Superior temporal gyrus (tissue), 1 donor: ENCODE measurements at regions not wholly inside any gene's neighbourhood (a gene's known extent, or its start where the extent isn't known, plus 50 kb on each side); places are given as distances from the start of the nearest gene placed in this dataset.

Experiments
- DNase-seq: peaks from one replicate; pipeline ENCODE4 v3.0.0-alpha.2; 2016; ENCODE audit errors: extremely low spot score

GRCh38 chr18:24885276-24885675 is 424.8 kb downstream of the HRH4 start:
- DNase-seq: no peak

DNA sequence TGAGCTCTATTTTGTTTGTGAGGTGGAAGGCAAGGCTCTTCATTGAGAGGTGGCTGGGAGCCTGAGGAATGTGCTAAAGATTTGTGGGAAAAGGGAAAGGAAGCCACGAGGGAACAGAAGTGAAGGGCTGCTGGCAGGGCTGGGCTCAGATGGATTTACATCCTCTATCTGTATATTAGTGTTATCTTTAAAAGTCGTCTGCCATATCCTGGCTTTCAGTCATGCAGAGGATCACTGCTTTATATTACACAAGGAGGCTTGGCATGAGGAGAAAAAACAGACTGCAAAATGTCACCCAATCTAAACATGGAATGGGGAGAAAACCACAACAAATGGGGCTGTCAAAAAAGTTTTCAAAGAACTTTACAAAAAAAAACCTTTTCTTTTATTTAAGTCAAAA is 434.4 kb downstream of the HRH4 start:
- no peak for DNase-seq

GRCh38 chr18:24897461-24897860 is 437.0 kb downstream of the HRH4 start:
- DNase-seq: no peak

GRCh38 chr18:24910221-24910620 is 441.7 kb downstream of the ZNF521 start:
- no peak for DNase-seq

DNA sequence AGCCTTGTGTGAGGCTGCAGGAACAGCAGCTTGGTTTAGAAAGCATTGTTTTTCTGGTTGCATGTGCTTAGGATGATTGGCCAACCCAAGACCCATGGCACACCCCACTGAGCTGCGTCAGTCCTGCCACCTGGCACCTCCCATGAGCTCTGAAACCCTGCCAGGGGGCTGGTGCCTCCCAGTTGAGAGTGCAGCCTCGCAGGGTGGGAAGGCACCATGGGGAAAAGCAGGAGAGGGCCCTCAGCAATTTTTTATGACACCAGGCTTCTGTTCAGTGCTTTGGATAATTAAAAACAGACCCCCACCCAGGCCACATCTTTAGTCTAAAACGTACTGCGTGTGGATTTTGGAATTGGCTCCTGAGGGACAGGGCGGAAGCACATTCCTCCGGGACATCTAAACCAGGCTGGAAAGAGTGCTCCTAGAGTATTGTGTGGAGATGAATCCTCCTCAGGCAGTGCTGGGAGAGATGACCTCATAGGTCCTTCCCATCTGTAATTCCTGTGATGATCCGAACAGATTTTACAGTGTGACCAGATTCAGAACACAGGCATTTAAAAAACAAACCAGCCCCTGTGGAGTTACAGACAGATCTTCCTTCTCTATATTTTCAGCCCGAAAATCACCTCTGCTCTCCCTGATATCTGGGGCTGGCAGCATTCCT is 438.3 kb downstream of the ZNF521 start:
- DNase-seq: no peak

GRCh38 chr18:24914171-24914525 is 437.8 kb downstream of the ZNF521 start:
- no peak for DNase-seq

DNA sequence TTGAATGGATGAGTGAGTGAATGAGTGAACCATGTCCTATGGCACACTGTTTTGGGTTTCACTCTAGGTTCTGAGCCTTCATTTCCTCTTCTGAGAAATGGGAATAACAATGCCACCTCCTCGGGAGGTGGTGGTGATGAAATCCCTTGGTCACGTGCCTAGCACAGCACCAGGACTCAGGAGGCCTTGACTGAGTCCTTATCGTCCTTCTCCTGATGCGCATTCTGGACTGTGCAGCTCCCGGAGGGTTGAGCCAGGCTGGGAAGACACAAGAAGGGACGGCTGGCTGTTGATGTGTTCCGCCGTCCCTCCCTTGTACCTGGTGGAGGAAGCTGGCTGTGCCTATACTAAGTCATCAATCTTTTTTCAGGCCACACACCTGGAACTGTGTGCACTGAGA is 437.3 kb downstream of the ZNF521 start:
- no peak for DNase-seq

GRCh38 chr18:24915547-24915946 is 436.4 kb downstream of the ZNF521 start:
- DNase-seq: no peak

- no peak for DNase-seq
Measured at GRCh38 chr18:24917767-24918166, 434.2 kb downstream of the ZNF521 start.

GRCh38 chr18:24918257-24918656 is 433.7 kb downstream of the ZNF521 start:
- DNase-seq: no peak

DNA sequence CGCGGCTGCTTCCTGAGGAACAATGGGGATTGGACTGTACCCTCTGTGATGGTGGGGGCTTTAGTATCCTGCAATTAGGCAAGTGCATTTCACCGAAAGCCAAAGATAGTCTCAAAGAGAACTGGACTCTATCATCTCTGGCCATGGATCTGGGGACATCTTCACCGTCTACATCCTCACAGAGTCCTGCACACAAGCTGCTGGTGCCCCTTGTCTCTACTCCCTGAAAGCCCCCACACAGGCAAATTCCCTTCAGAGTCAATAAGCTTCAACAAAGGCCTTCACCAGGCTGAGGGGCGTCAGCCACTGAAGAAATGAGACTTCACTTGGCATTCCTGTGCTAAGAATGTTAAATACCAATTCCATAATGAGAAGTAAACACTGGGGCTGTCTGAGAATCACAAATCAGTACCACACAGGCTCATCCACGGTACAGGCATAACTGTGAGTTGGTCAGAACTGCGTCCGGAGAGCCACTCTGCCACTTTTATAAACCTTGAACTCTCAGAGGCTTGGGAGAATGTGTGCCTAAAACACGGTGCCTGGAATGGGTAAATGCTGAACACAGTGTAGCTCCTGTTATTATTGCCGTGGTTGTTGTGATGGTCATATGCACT is 432.7 kb downstream of the ZNF521 start:
- no peak for DNase-seq

GRCh38 chr18:24922491-24922890 is 429.5 kb downstream of the ZNF521 start:
- no peak for DNase-seq

DNA sequence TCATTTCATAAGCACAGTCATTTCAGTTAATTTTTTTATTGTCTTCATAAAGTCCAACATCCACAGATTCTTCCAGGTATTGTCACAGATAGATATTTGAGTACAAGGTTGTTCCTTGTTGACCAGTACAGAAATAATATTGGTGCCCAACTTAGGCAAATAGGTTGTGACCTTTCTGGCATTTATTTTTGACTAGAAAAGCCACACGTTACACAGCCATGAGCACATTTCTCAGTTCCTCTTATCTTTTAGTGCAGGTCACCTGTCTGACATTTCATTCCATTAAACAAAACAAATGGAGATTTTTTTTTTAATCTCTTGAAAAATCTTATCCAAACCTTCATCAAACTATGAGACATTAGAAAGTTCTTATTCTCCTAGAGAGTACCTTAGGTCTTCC is 428.8 kb downstream of the ZNF521 start:
- no peak for DNase-seq

DNA sequence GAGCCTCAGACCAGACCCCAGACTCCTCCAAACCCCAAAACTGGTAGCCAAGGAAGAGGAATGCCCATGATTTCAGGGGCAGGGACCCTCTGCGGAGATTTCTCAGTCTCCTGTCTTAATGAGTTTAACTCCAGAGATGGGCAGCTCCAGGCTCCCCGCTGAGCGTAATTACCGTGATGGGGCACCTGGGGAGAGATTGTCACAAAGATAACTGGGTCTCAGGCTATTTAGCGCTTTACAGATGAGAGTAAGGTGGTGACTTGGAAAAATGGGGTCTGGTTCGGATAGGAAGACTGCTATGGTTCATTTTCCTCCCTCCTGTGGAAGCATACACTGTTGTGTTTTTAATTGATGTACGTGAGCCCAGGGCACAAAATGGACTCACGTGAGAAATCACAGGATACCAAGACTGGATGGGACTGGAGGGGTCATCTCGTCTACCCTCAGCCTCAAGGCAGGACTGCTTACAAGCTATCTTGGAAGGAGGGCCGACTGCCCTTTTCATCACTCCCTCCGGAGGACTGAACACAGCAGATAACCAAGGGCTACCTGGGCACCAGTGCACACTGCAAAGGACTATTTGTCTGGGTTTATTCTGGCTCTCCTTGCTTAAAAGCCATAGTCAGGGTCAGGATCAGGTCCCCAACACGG is 427.8 kb downstream of the ZNF521 start:
- no peak for DNase-seq

GRCh38 chr18:24926649-24927048 is 425.3 kb downstream of the ZNF521 start:
- no peak for DNase-seq

DNA sequence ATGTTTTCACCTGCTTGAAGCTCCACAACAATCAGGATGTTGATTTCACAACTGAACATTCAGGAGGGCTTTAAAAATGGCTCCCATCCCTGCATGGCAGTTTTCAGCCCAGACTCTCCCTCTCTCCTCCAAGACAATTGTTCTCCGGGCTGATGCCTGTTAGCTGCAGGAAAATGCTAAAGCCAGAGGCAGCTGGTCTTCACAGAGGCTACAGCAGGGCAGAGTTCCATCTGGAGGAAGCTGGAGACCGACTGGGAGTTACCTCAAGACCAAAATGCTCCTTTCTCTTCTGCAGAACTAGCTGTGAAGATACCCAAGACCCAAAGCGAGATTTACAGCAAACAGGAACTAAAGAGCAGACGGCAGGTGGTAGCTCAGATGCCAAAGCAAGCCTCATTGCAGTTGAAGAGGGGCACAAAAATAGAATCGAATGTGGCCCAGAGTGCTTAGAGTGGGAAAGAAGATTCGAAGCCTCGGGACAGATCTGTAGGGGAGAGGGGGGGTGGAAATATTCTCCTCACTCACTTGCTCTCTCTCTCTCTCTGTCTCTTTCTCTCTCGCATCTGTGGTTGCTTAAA is 423.6 kb downstream of the ZNF521 start:
- no peak for DNase-seq

DNA sequence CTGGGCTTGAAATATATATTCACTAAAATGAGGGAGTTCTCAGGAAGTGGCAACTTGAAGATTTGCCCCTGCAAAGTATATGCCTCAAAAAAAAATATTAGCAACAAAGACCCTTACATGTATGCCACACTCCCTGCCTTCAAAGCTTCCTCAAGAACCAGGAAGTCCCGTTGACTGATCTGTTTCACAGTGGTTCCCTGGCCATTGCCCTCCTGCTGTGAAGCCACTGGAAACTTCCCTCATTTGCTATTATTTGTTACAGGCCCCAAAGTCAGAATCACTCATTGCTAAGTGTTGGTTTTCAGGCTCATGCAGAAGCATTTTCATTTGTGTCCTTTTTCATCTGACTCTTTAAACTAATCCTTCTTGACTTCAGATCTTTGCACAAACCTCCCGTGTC is 421.5 kb downstream of the ZNF521 start:
- no peak for DNase-seq

DNA sequence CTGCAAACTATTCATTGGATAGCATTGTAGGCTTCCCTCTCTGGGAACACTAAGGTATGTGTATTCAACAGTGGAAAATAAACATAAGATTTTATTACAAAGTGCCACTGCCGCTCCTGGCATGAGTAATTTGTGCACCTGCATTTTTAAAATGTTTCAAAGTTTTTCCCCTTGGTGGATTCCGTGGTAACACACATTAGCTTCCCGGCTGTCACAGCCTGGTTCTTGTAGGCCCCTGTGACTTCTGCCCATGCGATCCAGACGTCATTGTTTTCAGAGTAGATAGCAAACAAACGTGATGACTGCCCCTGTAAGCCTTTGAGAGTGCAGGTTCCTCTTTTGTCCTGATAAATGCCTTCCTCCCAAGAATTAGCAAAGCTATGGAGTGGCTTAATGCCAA is 421.0 kb downstream of the ZNF521 start:
- DNase-seq: no peak

DNA sequence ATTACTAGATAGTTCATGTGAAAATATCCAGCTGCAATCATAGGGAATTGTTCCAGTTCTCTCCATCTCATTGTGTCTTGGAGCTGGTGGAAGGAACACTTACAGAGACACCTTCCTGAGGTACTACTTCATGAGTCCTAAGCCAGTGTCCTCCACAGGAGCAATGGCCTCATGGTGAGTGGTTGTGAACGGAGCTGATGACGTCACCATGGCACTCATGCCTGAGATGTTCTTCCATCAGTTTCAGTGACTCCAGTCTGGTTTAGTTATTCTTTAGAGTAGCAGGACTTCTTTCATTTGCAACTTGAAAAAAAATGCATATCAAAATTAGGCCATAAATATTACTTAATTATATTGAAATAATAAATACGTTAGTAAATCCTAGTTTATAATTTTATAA is 418.6 kb downstream of the ZNF521 start:
- no peak for DNase-seq

DNA sequence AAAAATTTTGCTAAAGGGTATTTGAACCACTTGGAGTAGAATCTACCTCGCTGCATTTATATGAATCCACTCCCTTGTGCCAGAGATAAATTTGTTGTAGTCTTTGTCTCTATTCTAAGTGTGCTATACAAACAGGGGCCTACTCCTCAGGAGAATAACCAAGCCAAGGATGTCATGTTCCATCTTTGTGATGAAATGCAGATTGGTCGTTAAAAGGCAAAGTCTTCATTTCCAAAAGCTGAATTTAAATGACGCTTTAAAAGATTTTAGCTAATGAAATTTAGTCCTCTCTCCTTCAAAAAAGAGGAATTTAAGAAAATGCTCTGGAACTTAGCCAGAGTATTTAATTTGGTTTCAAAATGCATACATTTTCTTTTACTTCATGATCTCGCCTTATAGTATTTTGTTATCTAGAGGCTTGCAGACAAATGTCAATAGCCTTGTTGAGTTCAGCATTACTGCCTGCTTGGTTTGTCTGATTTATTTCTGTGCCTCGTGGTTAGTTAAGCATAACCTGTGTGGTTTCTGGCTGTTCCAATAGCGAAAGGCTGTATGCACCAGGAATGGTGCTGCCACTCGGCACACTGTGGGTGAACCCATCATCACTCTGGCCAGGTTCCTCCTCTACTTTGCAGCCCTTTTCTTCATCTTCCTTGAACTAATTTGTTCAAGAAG is 417.6 kb downstream of the ZNF521 start:
- DNase-seq: no peak

GRCh38 chr18:24935008-24935407 is 417.0 kb downstream of the ZNF521 start:
- no peak for DNase-seq

DNA sequence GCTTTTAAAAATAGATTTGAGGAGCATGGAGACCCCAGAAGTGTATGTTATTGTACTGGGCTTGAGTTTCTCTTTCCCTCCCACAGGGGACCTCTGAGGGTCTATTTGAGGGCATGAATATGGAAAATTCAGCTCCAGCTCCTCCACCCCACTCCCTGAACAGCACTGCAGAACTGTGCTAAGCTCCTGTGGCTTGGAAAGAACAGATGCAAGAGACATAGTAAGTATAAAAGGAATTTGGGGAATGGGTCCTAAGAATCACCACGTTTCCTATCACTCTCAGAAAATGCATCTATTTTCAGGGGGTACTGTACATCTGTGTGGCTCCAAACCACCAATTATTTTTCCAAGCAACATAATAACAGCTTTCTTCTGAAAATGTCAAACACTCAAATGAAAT is 416.1 kb downstream of the ZNF521 start:
- DNase-seq: no peak

- DNase-seq: no peak
Measured at GRCh38 chr18:24936691-24937090, 415.3 kb downstream of the ZNF521 start.
